Activated CD8-positive, alpha-beta T cell treated with anti-CD3 and anti-CD28 coated beads for 36 hours (primary cell): ENCODE measurements at regions not wholly inside any gene's neighbourhood (a gene's known extent, or its start where the extent isn't known, plus 50 kb on each side); places are given as distances from the start of the nearest gene placed in this dataset.

Source experiments
- ATAC-seq: fragments of 200-7000 bp; cut with Tn5 transposase; one replicate; pipeline ENCODE4 v1.10.0; 2021; ENCODE audit warnings: mild to moderate bottlenecking, moderate library complexity
- CTCF ChIA-PET: fragments of 350-600 bp; sonication (Branson Sonifier 250); formaldehyde crosslinking; loops from one replicate; lab custom pipeline; 2021; ENCODE audit warnings: antibody characterized with exemption; lab: Charles Lee
- POLR2A ChIA-PET: fragments of 350-600 bp; sonication (Branson Sonifier 250); formaldehyde crosslinking; loops from one replicate; lab custom pipeline; 2021; ENCODE audit warnings: antibody characterized with exemption; lab: Charles Lee
- DNase-seq: peaks from one replicate; pipeline ENCODE4 v3.0.0-alpha.2; 2020
- H3K27ac Mint-ChIP-seq: one replicate; pipeline ENCODE4 v1.8.0; 2021; ENCODE audit warnings: mild to moderate bottlenecking, mixed read lengths
- H3K27me3 Mint-ChIP-seq: one replicate; pipeline ENCODE4 v1.8.0; 2021; ENCODE audit warnings: mixed read lengths
- H3K36me3 Mint-ChIP-seq: one replicate; pipeline ENCODE4 v1.8.0; 2021; ENCODE audit warnings: low read depth, mixed read lengths
- H3K4me1 Mint-ChIP-seq: one replicate; pipeline ENCODE4 v1.8.0; 2021; ENCODE audit warnings: low read depth, mixed read lengths
- H3K4me3 Mint-ChIP-seq: one replicate; pipeline ENCODE4 v1.8.0; 2021; ENCODE audit warnings: mild to moderate bottlenecking, moderate library complexity, mixed read lengths
- H3K9me3 Mint-ChIP-seq: one replicate; pipeline ENCODE4 v1.8.0; 2021; ENCODE audit warnings: mixed read lengths
- CTCF ChIP-seq: fragments of 200-600 bp; IDR thresholded peaks from one replicate; pipeline ENCODE4 v1.8.0; 2022; ENCODE audit warnings: antibody characterized with exemption, mild to moderate bottlenecking
- intact Hi-C: fragments of 100-400 bp; cut with micrococcal nuclease; formaldehyde crosslinking; loops from one replicate; pipeline ENCODE4 v1.10.0; 2022

GRCh38 chr5:174850565-174851169 is 126.3 kb downstream of the MSX2 start:
- POLR2A ChIA-PET: no interaction called here
- intact Hi-C loops: no loop called here
- DNase-seq: no peak

GRCh38 chr5:174849426-174849825 is 125.0 kb downstream of the MSX2 start:
- ChIA-PET CTCF (no interaction called here), POLR2A (no interaction called here)
- no peak for ATAC-seq
- Mint-ChIP-seq H3K36me3 (no peaks in the 10 kb centered on the region), H3K27me3 (peaks cover 3% of the 10 kb centered on the region), H3K4me1 (no peaks in the 10 kb centered on the region), H3K4me3 (no peak overlapping the region), H3K27ac (no peak overlapping the region), H3K9me3 (no peaks in the 10 kb centered on the region)
- intact Hi-C loops: no loop called here
- DNase-seq: no peak
- TF ChIP-seq CTCF: no peak

More at GRCh38 chr5:174850565-174851169, 126.3 kb downstream of the MSX2 start:
- H3K4me3 Mint-ChIP-seq: no peak overlapping the region
- no peaks in the 10 kb centered on the region for H3K4me1 Mint-ChIP-seq
- no peak overlapping the region for H3K27ac Mint-ChIP-seq
- no peaks in the 10 kb centered on the region for H3K36me3 Mint-ChIP-seq
- CTCF ChIA-PET: no interaction called here
- TF ChIP-seq CTCF: no peak
- H3K27me3 Mint-ChIP-seq: peaks cover 3% of the 10 kb centered on the region
- ATAC-seq: no peak
- H3K9me3 Mint-ChIP-seq: no peaks in the 10 kb centered on the region

- intact Hi-C loops: no loop called here
- no peak overlapping the region for H3K4me3 Mint-ChIP-seq
- no peak for DNase-seq
- H3K4me1 Mint-ChIP-seq: no peaks in the 10 kb centered on the region
- no peaks in the 10 kb centered on the region for H3K36me3 Mint-ChIP-seq
- no peak for TF ChIP-seq CTCF
- POLR2A ChIA-PET: no interaction called here
- no peak overlapping the region for H3K27ac Mint-ChIP-seq
- no peak for ATAC-seq
- H3K27me3 Mint-ChIP-seq: peaks cover 3% of the 10 kb centered on the region
- CTCF ChIA-PET: no interaction called here
- no peaks in the 10 kb centered on the region for H3K9me3 Mint-ChIP-seq
Observed at GRCh38 chr5:174844971-174845370, 120.6 kb downstream of the MSX2 start.

DNA sequence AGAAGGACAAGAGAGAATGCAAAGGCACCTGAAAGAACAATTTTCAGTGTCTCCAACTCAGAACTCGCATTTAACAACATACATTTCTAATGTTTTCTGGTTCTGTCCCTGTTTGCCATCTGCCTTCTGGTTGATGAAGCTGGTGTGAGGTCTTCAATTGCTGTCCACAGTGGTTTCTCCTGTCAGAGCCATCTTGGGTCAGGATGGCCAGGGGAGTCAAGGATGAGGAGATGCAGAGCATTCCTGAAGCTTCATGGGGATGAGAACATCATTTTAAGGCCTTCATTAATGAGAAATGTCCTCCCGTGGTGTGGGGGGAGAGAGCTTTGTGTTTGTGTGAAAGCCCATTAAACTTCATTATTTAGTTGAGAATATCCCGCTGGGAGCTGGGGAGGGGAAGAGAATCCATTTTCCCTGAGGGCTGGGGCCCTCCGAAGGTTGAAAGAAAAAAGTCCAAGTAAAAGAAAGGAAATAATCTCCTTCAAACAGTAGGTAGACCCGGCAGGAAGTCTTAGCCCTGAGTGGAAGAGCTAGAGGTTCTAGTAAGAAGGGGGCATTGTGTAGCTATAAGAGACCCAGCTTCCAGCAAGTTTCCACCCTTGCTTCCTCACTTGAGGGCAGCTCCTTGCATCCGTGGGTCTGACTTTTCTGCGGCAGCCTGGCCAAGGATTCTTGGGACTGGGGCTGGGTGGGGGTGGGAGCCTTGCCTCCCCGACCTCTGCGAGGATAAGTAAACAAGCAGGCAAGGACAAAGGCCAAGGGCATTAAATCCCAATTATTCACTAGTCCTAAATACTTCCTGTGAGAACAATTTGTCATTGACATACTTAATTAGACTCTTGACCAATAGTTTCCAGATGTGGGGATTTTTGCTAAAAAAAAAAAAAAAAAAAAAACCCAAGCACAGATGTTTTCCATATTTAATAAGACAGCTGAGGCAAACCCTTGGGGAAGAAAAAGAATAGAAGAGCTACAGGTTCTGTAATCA is 119.2 kb downstream of the MSX2 start:
- ChIA-PET POLR2A (interaction anchor here (0.7 kb wide), 1 partner anchor 1883 kb away, joined by 3 read pairs; no protein-coding TSS in a partner anchor), CTCF (interaction anchor here (0.8 kb wide), 1 partner anchor 13 kb away, joined by 3 read pairs; no protein-coding TSS in a partner anchor)
- TF ChIP-seq CTCF: no peak
- intact Hi-C loops: no loop called here
- Mint-ChIP-seq H3K4me1 (no peaks in the 10 kb centered on the region), H3K36me3 (no peaks in the 10 kb centered on the region), H3K9me3 (no peaks in the 10 kb centered on the region), H3K27ac (no peak overlapping the region), H3K27me3 (peaks cover 3% of the 10 kb centered on the region), H3K4me3 (no peak overlapping the region)
- no peak for ATAC-seq
- DNase-seq: no peak

DNA sequence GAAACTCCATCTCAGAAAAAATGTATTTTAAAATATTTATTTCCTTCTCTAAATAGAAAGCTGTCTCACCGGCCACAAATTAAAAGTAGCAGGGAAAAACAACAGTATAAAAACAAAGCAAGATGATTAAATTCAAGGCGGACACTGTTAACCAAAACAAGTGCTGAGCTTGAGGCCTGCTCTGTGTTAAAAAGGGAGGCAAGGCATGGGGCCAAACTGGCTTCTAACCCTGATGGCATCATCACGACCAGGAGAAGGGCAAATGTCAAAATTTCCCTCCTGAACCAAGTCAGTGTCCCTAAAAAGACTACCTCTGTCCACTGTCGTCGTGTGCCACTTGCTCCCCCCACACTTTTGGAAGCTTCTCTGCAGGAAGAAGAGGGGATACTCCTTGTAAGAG is 116.1 kb downstream of the MSX2 start:
- DNase-seq: no peak
- ChIA-PET POLR2A (no interaction called here), CTCF (no interaction called here)
- no peak for ATAC-seq
- no peak overlapping the region for H3K4me3 Mint-ChIP-seq
- H3K9me3 Mint-ChIP-seq: no peaks in the 10 kb centered on the region
- H3K4me1 Mint-ChIP-seq: no peaks in the 10 kb centered on the region
- no peak overlapping the region for H3K27ac Mint-ChIP-seq
- peaks cover 11% of the 10 kb centered on the region for H3K27me3 Mint-ChIP-seq
- H3K36me3 Mint-ChIP-seq: no peaks in the 10 kb centered on the region
- intact Hi-C loops: no loop called here
- no peak for TF ChIP-seq CTCF
